DOHH2 (cell line): ENCODE measurements at regions not wholly inside any gene's neighbourhood (a gene's known extent, or its start where the extent isn't known, plus 50 kb on each side); places are given as distances from the start of the nearest gene placed in this dataset.

Experiments
- H3F3A ChIP-seq: fragments of 200-600 bp; sonication (generic), shearing (Covaris generic); 2 replicates; pipeline ENCODE4 v1.6.0; 2016; ENCODE audit warnings: antibody characterized with exemption, mild to moderate bottlenecking; ENCODE audit not compliant: control insufficient read depth, insufficient read depth
- H3K27ac ChIP-seq: fragments of 200-600 bp; sonication (generic); 2 replicates; pipeline ENCODE4 v1.5.1; 2014; ENCODE audit warnings: low read depth, mild to moderate bottlenecking, low read length, moderate library complexity
- H3K27me3 ChIP-seq: fragments of 200-600 bp; sonication (generic); 2 replicates; pipeline ENCODE4 v1.6.1; 2014; ENCODE audit warnings: mild to moderate bottlenecking, low read length, mixed read lengths; ENCODE audit not compliant: control insufficient read depth
- H3K36me3 ChIP-seq: fragments of 200-600 bp; sonication (generic); 2 replicates; pipeline ENCODE4 v1.6.1; 2014; ENCODE audit warnings: mild to moderate bottlenecking, low read length, moderate library complexity, mixed read lengths; ENCODE audit not compliant: control insufficient read depth
- H3K4me1 ChIP-seq: fragments of 200-600 bp; sonication (generic); 2 replicates; pipeline ENCODE4 v1.6.1; 2014; ENCODE audit warnings: mild to moderate bottlenecking, low read length, mixed read lengths; ENCODE audit not compliant: control insufficient read depth
- H3K4me2 ChIP-seq: fragments of 200-600 bp; sonication (generic); 2 replicates; pipeline ENCODE4 v1.6.0; 2014; ENCODE audit warnings: mild to moderate bottlenecking, low read length, moderate library complexity
- H3K4me3 ChIP-seq: fragments of 200-600 bp; sonication (generic); 2 replicates; pipeline ENCODE4 v1.5.1; 2014; ENCODE audit warnings: mild to moderate bottlenecking, low read length, mixed read lengths
- H3K79me2 ChIP-seq: fragments of 200-600 bp; sonication (generic); 2 replicates; pipeline ENCODE4 v1.6.1; 2014; ENCODE audit warnings: mild to moderate bottlenecking, low read length, mixed read lengths; ENCODE audit not compliant: control insufficient read depth
- H3K9me2 ChIP-seq: fragments of 200-600 bp; sonication (generic); replicated peaks from 2 replicates; pipeline ENCODE4 v1.6.1; 2014; ENCODE audit warnings: mild to moderate bottlenecking, low read length, mixed read lengths; ENCODE audit not compliant: control insufficient read depth
- H3K9me3 ChIP-seq: fragments of 200-600 bp; sonication (generic); 2 replicates; pipeline ENCODE4 v1.6.1; 2014; ENCODE audit warnings: antibody characterized with exemption, low read length, mixed read lengths; ENCODE audit not compliant: control insufficient read depth, insufficient read depth
- H4K20me1 ChIP-seq: fragments of 200-600 bp; sonication (generic); 2 replicates; pipeline ENCODE4 v1.6.0; 2014; ENCODE audit warnings: low read depth, mild to moderate bottlenecking, antibody characterized with exemption, low read length, moderate library complexity; ENCODE audit not compliant: control insufficient read depth, insufficient read depth
- EZH2phosphoT487 ChIP-seq: fragments of 200-600 bp; sonication (generic); IDR thresholded peaks from 2 replicates; pipeline ENCODE4 v1.6.1; 2017; ENCODE audit warnings: borderline replicate concordance, mild to moderate bottlenecking, antibody characterized with exemption, low read length, moderate library complexity, mixed read lengths
- TF ChIP-seq, protein P1 (sequence below): fragments of 200-600 bp; sonication (generic); IDR thresholded peaks from one replicate; pipeline ENCODE4 v1.5.1; 2014; ENCODE audit warnings: antibody characterized with exemption, mild to moderate bottlenecking, low read depth, low read length; ENCODE audit not compliant: poor library complexity, severe bottlenecking

DNA sequence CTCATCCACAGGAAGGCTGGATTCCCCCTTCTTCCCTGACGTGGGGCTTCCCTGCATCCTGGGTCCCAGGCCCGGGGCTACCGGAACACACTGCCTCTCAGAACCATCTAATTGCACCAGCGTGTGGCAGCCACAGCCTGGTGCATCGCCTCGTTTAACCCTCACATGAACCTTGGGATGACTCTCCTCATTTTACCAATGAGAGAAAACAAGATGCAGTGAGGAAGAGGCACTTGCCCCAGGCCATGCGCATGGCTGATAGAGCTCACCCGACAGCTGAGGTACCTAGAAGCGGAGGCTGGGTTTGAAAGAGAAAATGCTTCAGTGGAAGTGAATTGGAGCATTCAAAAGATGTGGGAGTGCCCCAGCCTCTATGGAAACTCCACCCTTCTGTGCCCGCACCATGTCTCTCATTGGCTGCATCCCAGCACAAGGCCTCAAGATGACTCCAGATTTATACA is 162.3 kb downstream of the KATNIP start:
- H3K9me2 ChIP-seq: no peaks in the 10 kb centered on the region
- H3K4me3 ChIP-seq: no peak overlapping the region
- H3K27ac ChIP-seq: no peak overlapping the region
- no peaks in the 10 kb centered on the region for H3F3A ChIP-seq
- no peaks in the 10 kb centered on the region for H3K27me3 ChIP-seq
- H3K4me1 ChIP-seq: no peaks in the 10 kb centered on the region
- H4K20me1 ChIP-seq: no peaks in the 10 kb centered on the region
- no peak overlapping the region for H3K4me2 ChIP-seq
- H3K9me3 ChIP-seq: no peaks in the 10 kb centered on the region
- TF ChIP-seq EZH2phosphoT487: no peak
- TF ChIP-seq, protein P1, sequence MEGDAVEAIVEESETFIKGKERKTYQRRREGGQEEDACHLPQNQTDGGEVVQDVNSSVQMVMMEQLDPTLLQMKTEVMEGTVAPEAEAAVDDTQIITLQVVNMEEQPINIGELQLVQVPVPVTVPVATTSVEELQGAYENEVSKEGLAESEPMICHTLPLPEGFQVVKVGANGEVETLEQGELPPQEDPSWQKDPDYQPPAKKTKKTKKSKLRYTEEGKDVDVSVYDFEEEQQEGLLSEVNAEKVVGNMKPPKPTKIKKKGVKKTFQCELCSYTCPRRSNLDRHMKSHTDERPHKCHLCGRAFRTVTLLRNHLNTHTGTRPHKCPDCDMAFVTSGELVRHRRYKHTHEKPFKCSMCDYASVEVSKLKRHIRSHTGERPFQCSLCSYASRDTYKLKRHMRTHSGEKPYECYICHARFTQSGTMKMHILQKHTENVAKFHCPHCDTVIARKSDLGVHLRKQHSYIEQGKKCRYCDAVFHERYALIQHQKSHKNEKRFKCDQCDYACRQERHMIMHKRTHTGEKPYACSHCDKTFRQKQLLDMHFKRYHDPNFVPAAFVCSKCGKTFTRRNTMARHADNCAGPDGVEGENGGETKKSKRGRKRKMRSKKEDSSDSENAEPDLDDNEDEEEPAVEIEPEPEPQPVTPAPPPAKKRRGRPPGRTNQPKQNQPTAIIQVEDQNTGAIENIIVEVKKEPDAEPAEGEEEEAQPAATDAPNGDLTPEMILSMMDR: no peak
- H3K36me3 ChIP-seq: no peaks in the 10 kb centered on the region
- no peaks in the 10 kb centered on the region for H3K79me2 ChIP-seq

DNA sequence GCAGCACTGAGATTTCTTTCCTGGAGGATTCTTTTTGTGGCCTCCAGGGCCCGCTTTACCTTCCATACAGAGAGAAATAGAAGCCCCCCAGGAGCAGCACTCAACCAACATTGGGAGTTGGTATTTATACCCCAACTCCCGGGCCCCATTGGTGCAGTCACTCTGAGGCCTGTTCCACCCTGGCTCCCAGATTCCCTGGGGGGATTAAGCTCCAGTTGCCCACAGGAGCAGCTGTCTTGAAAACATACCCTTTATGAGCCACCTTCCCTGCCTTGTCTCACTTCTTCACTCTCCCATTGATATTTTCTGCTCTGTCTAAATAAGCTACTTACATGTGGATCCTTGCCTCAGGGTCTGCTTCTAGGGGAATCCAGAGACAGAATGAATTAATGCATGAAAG is 167.8 kb downstream of the KATNIP start:
- H3K4me1 ChIP-seq: no peaks in the 10 kb centered on the region
- H3K27ac ChIP-seq: no peak overlapping the region
- no peak overlapping the region for H3K4me2 ChIP-seq
- no peaks in the 10 kb centered on the region for H3K36me3 ChIP-seq
- no peaks in the 10 kb centered on the region for H3K9me3 ChIP-seq
- H3K79me2 ChIP-seq: no peaks in the 10 kb centered on the region
- no peak overlapping the region for H3K4me3 ChIP-seq
- H3K9me2 ChIP-seq: no peaks in the 10 kb centered on the region
- H3F3A ChIP-seq: no peaks in the 10 kb centered on the region
- H3K27me3 ChIP-seq: no peaks in the 10 kb centered on the region
- no peaks in the 10 kb centered on the region for H4K20me1 ChIP-seq
- TF ChIP-seq, protein P1: no peak
- no peak for TF ChIP-seq EZH2phosphoT487

DNA sequence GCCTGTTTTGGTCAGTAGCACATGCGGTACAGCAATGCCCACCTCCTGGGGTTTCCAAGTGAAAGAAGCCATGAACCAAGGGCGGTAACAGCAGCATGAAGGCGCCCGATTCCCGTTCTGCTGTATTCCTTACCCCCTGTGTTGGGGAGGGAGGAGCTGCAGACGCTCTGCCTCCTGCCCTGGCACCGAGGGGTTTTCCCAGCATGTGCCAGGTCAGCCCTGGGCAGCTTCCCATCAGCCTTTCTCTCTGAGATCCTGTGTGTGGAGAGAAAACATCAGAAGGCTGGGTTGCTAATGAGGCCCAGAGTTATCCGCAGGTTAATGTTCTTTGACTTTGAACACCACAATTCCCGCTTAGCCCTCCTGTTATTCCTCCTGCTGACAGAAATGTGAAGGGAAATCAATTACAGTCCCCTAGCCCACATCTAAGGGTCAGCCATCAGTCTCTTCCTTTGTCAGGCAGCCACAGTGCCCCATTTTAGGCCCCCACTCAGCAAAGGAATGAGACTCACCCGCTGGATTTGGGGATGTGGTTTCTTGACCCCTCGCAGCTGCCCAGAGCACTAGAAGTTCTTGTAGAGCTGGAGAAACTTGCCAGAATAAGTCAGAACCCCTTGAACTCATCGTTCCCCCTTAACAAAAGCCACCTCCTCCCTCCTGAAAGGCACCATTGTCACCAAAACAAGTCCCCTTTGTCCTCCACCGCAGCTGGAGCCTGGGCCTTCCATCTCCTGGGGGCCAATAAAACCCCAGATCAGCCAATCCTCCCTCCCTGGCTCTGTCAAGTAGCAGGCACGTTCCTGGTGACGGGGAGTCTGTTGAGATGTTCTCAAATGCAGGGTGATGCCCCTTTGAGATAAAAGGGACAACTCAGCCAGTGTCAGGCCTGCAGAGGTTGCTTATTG is 168.5 kb downstream of the KATNIP start:
- no peaks in the 10 kb centered on the region for H3K9me3 ChIP-seq
- H3K4me1 ChIP-seq: no peaks in the 10 kb centered on the region
- H3K36me3 ChIP-seq: no peaks in the 10 kb centered on the region
- no peaks in the 10 kb centered on the region for H4K20me1 ChIP-seq
- TF ChIP-seq, protein P1: no peak
- no peak for TF ChIP-seq EZH2phosphoT487
- no peak overlapping the region for H3K4me3 ChIP-seq
- no peaks in the 10 kb centered on the region for H3F3A ChIP-seq
- H3K79me2 ChIP-seq: no peaks in the 10 kb centered on the region
- no peaks in the 10 kb centered on the region for H3K9me2 ChIP-seq
- H3K4me2 ChIP-seq: no peak overlapping the region
- no peak overlapping the region for H3K27ac ChIP-seq
- no peaks in the 10 kb centered on the region for H3K27me3 ChIP-seq
